GM21526 (cell line): ENCODE measurements at regions not wholly inside any gene's neighbourhood (a gene's known extent, or its start where the extent isn't known, plus 50 kb on each side); places are given as distances from the start of the nearest gene placed in this dataset.

Experiments
- ATAC-seq: cut with Tn5 transposase; IDR thresholded peaks from one replicate; pipeline ENCODE4 v1.9.1; 2021; ENCODE audit warnings: moderate library complexity; ENCODE audit not compliant: unreplicated experiment, low FRiP score

DNA sequence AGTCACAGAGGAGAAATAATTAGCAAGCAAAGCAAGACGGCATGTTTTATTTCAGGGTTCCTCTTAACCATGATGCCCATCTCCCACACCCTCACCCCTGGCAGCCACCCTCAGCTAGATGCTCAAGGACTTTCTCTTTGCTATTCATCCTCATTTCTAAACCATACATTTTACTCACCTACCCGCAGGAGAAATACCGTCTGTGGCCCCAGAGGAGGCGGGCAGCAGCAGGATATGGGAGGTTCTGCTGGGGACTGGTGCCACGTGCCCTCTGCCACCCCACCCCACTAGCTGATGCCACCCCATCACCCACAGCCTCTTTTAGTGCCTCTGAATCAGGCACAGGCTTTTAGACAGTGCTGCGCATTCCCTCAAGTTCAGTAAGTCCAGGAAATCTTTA, 168.7 kb upstream of the ITGB1 start:
- no peak for ATAC-seq

DNA sequence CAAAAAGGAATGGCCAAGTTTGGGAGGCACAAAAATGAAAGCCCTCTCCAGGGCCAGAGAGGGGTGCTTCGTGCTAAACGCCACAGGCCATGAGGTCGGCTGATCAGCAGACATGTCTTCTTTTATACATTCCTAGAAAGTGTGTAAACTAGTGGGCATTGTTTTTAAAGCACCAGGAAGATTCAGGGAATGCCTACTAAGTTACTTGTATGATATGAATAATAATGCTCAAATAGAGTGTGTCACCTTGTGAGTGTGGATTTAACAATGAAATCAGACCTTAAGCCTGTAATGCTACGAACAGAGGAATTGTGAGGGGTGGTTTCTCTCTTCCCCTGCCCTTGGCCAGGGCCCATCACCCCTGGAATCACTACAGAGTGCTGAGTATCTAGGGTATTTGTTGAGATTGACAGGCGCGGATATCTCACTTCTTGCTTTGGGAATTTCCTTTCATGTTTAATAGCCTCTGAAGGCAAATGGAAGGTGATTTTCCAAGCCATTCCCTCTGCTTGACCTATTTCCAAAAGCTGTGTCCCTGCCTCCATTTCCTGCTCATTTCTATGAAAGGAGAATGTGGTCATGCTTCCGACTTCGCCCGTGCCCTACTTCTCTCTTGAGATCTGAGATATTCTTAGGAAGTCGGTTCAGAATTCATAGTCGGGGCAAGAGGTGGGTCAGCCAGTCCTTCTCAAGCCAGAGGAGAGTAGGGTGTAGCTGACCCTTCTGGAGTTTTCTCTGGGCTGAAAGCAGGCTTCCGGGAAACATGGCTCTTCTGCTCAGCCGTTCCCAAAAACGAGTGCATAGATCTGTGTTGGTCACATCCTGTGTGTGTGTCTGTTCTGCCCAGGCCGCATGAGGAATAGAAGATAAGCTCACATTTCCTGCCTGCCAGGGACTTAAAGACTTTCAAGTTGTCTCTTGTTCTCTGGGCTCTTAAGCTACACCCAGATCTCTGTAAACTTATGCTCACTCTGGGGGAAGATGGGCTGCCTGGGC, 167.8 kb upstream of the ITGB1 start:
- no peak for ATAC-seq

DNA sequence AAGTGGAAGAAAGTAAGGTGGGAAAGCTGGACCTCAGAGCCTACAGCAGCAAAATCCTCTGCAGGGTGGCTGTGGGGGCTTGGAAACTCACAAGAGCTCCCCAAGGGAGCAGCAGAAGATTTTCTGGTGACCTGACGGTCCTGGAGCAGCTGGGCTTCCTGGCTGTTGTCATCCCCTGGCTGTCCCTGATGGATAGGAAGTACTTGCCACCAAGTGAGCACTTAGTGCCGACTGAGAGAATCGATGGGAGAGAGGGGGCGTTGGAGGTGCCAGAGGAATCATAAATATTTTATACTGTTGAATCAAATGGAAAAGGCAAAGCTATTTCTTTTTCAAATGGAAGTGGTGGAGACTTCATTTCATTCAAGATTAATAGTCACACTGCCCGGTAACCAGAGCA, 167.1 kb upstream of the ITGB1 start:
- no peak for ATAC-seq

DNA sequence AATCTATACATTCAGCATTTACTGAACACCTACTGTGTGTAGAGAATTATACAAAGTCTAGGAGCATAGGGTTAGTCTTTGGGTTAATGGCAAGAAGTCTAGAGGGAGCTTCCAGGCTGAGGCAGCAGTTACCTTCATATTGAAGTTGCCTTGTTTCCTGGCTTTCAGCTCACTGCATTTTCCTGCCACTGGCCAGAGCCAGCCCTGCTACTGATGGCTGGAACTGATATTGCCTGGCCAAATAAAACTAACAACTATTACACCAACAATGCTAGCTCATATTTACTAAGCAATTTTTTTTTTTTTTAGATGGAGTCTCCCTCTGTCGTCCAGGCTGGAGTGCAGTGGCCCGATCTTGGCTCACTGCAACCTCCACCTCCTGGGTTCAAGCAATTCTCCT, 165.7 kb upstream of the ITGB1 start:
- no peak for ATAC-seq

DNA sequence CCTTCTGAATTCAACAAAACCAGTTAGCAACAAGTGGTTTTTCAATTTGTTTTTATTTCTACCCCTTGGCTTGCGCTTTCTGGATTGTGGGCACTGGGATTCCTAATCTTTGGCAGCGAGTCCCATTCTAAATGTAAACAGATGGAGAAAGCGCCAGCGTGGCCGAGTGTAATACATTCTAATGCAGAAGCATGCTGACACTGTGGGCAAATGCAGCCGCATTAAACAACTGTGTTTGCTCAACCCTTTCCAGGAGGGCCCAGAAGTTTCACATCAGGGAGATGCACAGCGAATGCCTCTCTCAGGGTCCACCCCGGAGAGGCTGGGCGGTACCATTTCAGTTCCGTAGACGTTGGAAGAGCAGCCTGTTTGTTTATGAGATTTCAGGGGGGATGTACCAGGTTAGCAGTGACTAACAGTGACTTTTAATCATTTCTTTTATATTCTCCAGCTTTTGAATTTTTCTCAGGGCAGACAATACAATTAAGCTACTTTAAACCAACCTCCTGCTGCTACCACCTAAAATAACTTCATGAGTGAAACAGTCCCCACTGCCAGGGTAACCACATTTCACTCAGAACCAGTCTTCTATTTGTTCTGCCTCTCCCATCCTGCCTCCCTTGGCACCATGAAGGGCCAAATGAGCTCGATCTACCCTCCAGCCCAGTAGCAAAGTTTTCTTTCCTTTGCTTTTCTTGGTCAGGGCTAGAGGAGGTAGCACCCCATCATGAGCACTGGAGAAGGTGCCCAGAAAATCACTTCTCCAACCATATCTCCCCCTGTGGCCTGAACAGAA, 164.2 kb upstream of the ITGB1 start:
- no peak for ATAC-seq

DNA sequence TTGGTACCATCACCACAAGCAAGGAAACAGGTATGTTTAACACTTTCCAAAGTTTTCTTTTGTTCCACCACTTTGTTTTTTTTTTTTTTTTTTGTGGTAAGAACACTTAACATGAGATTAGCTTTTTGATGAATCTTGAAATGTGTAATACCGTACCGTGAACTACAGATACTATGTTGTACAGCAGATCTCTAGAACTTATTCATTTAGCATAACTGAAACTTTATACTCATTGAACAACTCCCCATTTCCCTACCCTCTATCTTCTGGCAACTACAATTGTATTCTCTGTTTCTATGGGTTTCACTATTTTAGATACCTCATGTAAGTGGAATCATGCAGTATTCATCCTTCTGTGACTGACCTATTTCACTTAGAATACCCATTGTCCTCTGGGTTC, 162.7 kb upstream of the ITGB1 start:
- ATAC-seq, result no peak

DNA sequence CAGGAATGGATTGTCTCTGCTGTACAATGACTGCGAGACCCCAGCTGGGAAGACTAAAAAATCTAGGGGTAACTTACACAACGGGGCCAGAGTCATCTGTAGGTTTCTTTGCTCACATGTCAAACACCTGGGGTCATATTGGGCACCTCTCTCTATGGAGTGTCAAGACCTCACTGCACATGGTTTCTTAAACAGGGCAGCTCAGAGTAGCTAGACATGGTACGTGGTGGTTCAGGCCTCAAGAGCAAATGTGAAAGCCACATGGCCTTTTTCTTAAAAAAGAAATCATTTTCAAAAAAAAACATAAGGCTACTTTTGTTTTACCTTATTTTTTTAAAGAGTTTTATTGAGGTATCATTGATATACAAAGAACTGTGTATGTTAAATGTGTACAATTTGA, 162.2 kb upstream of the ITGB1 start:
- ATAC-seq, result no peak

DNA sequence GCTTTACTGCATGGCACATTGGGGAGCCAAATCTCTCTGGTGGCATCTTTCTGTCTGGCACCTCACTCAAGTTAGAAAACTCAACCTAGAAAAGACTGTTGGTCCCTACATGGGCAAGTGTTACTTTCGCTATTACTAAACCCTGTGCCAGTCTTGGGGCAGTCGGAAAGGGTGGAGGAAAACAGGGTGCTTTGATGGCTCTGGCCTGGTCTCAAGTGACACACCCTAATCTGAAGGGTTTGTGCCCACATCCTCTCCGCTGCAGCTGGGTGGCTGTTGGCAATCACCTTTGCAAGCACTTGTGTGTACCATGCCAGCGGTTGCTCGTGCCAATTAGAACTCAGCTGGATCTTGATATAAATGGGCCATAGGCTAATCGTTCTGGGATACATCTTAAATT, 159.8 kb upstream of the ITGB1 start:
- ATAC-seq, result no peak

DNA sequence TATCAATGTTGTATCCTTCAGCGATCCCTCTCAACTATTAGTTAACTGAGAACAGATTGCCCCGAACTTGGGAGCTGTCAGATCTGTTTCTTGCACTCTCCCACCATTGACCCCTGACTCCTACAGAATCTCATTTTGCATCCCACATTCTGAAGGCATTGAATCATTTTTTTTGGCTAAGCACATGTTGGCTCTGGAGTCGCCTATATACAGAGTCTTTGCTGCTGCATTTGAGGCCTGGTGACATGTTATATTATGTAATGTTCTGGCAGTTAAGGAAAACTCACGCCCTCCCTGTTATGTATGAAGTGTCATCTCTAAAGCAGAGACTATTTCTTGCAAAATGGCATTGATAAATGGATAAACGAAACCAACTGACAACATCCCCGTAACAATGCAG, 159.2 kb upstream of the ITGB1 start:
- no peak for ATAC-seq

DNA sequence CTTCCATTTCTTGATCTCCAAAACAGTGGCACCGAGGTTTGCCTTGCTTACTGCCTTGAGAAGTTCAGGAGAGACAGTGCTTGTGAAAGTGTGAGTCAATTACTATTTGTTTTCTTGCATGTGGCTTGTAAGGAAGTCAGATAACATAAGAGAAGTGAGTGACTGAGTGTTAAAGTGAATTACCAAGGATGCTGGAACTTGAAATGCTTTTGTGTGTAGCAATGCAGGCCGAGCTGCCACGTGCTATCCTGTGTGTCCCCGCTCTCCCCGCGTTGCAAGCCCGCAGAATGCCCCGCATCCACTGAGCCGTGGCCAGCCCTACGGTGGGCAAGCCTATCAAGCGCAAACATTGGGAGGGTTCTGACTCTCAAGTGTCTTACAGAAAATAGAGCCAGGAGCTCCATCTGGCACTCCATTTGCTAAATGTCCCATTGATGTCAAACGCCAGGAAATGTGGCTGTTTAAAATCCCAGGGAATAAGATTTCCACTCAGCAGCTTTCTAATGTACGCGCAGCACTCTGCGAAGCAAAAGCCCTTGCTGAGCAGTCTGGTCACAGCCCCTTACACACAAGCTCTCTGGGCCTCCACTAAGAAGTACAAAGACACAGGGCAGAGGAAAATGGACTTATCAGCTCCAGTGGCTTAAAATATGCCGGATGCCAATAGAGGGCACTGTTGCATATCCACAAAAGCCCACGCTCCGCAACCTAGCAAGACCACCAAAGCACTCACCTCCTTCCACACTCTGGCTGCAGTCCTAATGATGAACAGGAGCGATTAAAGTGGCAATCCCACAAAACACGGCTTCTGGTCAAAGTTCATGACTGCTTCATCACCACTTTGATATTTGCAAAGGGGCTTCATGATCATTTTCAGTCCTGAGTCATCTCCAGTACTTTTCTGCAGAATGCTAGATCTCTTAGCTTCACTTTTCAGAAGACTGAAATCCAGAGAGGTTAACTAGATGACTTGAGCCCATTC, 158.0 kb upstream of the ITGB1 start:
- no peak for ATAC-seq

DNA sequence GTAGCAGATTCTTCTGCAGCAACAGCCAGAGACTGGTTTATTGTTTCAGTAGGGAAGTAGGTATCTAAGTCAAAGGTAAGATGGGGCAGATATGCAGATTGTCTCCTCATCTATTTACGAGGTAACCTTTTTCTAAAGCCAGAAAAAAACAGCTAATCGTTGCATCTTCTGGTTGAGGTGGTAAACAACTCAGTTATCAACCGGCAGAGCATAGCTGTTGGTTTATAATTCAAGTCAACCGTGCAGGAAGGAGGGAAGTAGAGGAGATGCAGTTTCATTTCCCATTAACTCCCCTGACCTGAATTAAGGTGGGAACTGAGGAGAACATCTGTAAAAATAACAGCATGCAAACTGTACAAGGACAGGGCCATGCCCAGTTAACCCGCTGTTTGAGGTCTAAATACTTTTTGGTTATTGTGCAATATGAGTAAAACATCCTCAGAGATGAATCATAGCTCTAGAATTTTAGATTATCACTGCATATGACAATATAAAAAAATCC, 156.5 kb upstream of the ITGB1 start:
- ATAC-seq, result no peak

DNA sequence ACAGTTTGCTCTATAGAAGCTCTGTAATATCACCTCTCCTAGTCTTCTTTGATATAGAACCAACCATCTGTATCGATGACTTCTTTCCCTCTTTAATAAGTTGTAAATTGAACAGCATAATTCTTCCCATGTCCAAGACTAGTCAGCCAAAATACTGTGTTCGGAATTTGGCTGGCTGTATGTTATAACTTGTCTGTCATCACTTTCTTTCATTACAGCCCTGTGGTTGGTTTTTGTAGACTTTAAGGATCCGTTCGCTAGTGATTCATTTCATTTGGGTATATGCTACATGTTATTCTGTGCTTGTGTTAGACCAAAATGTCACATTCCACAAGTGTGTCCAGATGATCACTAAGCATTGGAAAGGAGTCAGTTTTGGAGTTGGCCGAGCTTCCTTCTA, 155.4 kb upstream of the ITGB1 start:
- no peak for ATAC-seq

DNA sequence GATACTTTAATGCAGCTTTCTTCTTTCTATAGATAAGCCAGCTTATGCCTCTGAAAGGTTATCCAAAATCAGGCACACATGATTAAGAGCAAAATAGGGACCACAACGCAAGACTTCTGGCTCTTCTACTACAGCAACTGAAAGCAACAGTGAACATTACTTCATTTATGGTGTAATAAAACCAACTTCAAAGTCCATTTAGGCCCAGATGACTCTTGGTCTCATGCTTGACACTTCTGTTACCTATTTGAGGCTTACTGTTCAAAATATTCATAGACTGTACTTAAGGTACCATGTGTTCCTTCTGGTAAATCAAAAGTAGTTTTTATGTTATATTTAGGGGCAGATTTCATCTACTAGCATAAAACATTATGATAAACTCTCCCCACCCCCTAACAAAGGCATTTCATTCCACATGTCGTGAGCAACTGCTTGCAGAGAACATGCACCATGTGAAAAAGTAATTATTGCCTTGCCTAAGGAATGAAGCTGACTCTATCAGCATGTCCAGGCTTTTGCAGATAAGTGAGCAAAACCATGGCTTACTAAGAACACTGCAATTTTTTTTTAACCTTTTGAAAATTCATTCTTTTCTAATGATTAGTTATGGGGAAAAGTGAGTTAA, 154.9 kb upstream of the ITGB1 start:
- no peak for ATAC-seq

DNA sequence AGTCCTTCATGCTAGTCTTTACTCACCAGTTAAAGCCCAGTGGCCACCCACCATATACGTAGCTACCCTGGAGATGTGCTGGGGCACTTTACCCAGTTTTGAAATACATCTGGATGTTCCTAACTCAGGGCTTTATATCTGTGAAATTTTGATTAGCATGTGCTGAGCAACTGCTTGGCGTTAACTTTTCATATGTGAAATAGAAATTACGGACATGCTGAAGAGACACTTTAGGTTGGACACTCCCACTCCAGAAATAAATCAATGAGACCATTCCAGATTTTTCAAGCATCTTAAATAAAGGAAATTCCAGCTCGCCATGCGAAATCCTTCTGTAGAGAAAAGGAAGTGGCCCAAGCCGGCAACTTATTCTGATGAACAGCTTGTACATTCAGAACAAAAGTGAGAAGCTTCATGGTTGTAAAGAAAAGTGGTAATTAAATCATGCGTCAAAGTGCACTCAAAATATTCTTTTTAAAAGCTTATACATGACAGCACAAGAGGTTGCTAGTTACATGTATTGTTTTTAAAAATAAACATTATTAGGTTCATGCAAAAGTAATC, 153.5 kb upstream of the ITGB1 start:
- no peak for ATAC-seq

DNA sequence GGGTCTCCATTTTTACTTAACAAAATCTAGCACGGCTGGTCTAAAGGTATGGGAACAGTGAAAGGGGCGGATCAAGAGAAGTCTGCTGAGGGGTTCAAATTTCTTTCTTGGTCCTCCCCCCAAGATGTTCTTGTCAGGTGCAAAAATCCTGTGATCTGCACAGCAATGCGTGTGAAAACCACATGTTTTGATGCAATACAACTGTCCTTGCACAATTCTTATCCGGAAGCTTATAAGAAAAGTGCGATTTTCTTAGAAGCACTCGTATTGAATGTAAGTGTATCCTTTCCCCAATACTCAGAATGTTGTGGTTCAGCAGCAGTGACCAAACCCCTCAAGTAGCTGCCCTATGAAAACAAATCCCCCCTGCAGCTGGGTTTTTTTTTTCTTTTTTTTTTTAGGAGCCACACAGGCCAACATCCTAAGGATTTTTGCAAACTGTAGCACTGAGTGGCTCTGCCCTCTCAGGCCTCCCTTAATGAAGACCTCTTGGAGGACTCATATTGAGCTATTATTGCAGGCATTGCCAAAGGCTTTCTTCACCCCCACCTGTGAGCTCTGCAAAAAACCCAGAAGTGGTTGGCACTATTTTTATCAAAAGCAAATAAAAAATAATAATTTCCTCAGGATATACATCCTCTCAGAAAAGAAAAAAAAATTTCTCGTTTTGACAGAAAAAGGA, 151.9 kb upstream of the ITGB1 start:
- ATAC-seq, result no peak

DNA sequence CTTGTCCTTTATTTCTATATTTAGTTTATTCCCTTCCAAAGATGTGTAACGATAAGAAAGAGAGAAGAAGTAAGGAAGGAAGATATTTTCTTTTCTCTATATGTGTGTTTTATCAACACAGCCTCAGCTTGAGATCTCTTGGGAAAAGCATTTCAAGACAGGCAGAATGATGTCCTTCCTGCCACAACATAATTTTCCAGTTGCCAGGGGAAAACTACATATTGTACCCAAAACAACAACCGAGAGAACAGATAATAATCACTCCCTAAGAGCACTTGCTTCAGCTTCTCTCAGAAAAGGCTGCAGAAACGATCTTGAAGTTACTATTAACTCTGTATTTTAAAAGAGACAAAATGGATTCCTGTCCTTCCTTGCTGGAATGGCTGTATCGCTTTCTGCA, 151.4 kb upstream of the ITGB1 start:
- no peak for ATAC-seq

DNA sequence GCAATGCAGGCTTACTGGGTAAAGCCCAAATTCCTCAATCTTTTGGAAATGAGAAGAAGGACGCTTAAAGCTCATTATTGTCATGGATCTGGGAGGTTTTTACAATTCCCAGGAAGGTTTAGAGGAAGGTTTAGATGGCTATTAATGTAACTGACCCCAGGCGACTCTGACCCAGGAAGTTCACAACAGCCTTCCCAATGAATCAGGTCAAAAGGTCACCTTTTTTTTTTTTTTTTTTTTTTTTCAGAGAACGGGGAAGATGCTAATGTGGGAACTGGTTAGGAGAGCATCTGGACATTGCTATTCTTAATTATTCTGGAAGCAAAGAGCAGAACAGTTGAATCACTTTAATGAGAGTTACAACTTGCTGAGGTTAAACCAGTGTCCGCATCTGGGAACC, 149.9 kb upstream of the ITGB1 start:
- ATAC-seq, result no peak

DNA sequence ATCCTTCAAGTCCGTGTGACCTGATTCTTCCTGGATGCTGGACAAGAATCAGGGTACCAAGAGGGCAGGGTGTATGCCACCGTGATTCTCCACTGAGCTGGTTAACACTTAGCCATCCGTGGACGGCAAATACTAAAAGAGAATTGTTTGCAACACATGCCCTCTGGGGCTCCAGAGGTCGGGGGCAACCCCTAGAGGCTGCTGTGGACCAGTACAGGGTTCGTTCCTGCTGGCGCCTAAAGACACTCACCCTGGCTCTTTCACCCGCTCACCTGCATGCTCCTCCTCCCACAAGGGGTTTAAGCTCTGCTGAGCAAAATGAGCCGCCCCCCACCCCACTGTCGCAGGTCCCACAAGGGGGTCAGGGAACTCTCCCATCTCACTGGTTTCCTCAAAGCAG, 148.7 kb upstream of the ITGB1 start:
- no peak for ATAC-seq

DNA sequence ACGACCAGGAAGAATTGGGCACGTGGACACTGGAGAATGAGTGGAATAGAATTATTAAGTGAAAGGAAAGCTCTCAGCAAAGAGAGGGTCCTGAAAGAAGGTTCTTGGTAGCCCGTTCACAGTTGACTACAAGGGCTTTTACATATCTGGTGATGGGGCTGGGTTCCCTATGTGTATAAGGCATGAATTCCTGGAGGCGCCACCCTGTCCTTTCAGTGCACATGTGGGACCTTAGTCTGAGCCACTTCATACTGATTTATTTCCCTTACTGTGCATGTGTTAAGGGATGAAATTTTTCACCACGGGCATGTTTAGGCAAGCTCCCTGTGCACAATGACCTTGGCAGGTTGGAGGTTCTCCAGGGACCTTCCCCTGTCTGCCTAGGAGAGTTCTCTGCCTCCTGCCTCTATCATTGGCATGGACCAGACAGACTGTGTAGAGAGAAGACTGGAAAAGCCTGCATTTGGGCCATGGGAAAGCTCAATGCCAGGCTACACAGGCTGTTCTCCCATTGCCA, 145.9 kb upstream of the ITGB1 start:
- ATAC-seq, result no peak
